ENCODE measurements at regions not wholly inside any gene's neighbourhood (a gene's known extent, or its start where the extent isn't known, plus 50 kb on each side); places are given as distances from the start of the nearest gene placed in this dataset.
A peak's percentile ranks its signal among the peaks of the same experiment; 100 is the strongest.

- no peak overlapping the region for H3K27ac ChIP-seq (ENCODE audit: low read depth, low read length)
- no peak overlapping the region for H4K5ac ChIP-seq (ENCODE audit: low read length)
- no peak overlapping the region for H3K9ac ChIP-seq (ENCODE audit: low read length)
- no peak overlapping the region for H3K4me3 ChIP-seq (ENCODE audit: low read length)
- H3K79me2 ChIP-seq (ENCODE audit: control insufficient read depth, insufficient read depth, low read length), result no peaks in the 10 kb centered on the region
- no peak for DNase-seq
- H3K36me3 ChIP-seq (ENCODE audit: control insufficient read depth, insufficient read depth, low read length), result no peaks in the 10 kb centered on the region
- H3K4me1 ChIP-seq (ENCODE audit: control insufficient read depth, low read depth, low read length), result no peaks in the 10 kb centered on the region
- H3K56ac ChIP-seq (ENCODE audit: low read length), result no peak overlapping the region
- no peak overlapping the region for H2BK120ac ChIP-seq (ENCODE audit: low read depth, low read length)
- H3K18ac ChIP-seq (ENCODE audit: low read length), result no peak overlapping the region
- WGBS (ENCODE audit: extremely low coverage, insufficient coverage, low lambda C conversion rate), result no CpG with 5 or more reads among the region's 7 CpGs
- no peak overlapping the region for H4K8ac ChIP-seq (ENCODE audit: low read depth, low read length)
- H3K23ac ChIP-seq (ENCODE audit: low read length), result no peak overlapping the region
- H3K4me2 ChIP-seq (ENCODE audit: low read length), result no peak overlapping the region
- no peak overlapping the region for H2BK5ac ChIP-seq (ENCODE audit: low read length)
- H3K4ac ChIP-seq (ENCODE audit: low read depth, low read length), result no peak overlapping the region
- no peaks in the 10 kb centered on the region for H3K27me3 ChIP-seq (ENCODE audit: insufficient read depth, low read length, poor library complexity)
- H3K79me1 ChIP-seq (ENCODE audit: low read length), result no peaks in the 10 kb centered on the region
- H2AK5ac ChIP-seq (ENCODE audit: low read length), result no peak overlapping the region
- no peak overlapping the region for H2BK15ac ChIP-seq (replicated peaks; ENCODE audit: low read depth)
Observed at GRCh38 chr2:236797411-236797810, 227.8 kb downstream of the ACKR3 start.

- Histone ChIP-seq H3K27me3 (ENCODE audit: insufficient read depth, low read length, poor library complexity) (no peaks in the 10 kb centered on the region), H2BK5ac (ENCODE audit: low read length) (no peak overlapping the region), H3K18ac (ENCODE audit: low read length) (no peak overlapping the region), H3K79me2 (ENCODE audit: control insufficient read depth, insufficient read depth, low read length) (no peaks in the 10 kb centered on the region), H3K27ac (ENCODE audit: low read depth, low read length) (no peak overlapping the region), H3K4me3 (ENCODE audit: low read length) (no peak overlapping the region), H3K23ac (ENCODE audit: low read length) (no peak overlapping the region), H3K9ac (ENCODE audit: low read length) (no peak overlapping the region), H3K36me3 (ENCODE audit: control insufficient read depth, insufficient read depth, low read length) (no peaks in the 10 kb centered on the region), H3K4me2 (ENCODE audit: low read length) (no peak overlapping the region), H3K4me1 (ENCODE audit: control insufficient read depth, low read depth, low read length) (no peaks in the 10 kb centered on the region), H3K4ac (ENCODE audit: low read depth, low read length) (no peak overlapping the region), H3K56ac (ENCODE audit: low read length) (no peak overlapping the region), H2BK15ac (replicated peaks; ENCODE audit: low read depth) (no peak overlapping the region), H3K79me1 (ENCODE audit: low read length) (no peaks in the 10 kb centered on the region), H2BK120ac (ENCODE audit: low read depth, low read length) (no peak overlapping the region), H2AK5ac (ENCODE audit: low read length) (no peak overlapping the region), H4K8ac (ENCODE audit: low read depth, low read length) (no peak overlapping the region), H4K5ac (ENCODE audit: low read length) (no peak overlapping the region)
- no CpG with 5 or more reads among the region's 3 CpGs for WGBS (ENCODE audit: extremely low coverage, insufficient coverage, low lambda C conversion rate)
- no peak for DNase-seq
Observed at GRCh38 chr2:236798491-236798890, 228.9 kb downstream of the ACKR3 start.

GRCh38 chr2:236799391-236800026 lies 229.9 kb downstream of the ACKR3 start:
- H4K8ac ChIP-seq (ENCODE audit: low read depth, low read length), result no peak overlapping the region
- H3K4ac ChIP-seq (ENCODE audit: low read depth, low read length), result no peak overlapping the region
- no peak overlapping the region for H2AK5ac ChIP-seq (ENCODE audit: low read length)
- no peaks in the 10 kb centered on the region for H3K36me3 ChIP-seq (ENCODE audit: control insufficient read depth, insufficient read depth, low read length)
- H4K5ac ChIP-seq (ENCODE audit: low read length), result no peak overlapping the region
- no peak overlapping the region for H2BK120ac ChIP-seq (ENCODE audit: low read depth, low read length)
- no peaks in the 10 kb centered on the region for H3K4me1 ChIP-seq (ENCODE audit: control insufficient read depth, low read depth, low read length)
- H3K27ac ChIP-seq (ENCODE audit: low read depth, low read length), result no peak overlapping the region
- H3K9ac ChIP-seq (ENCODE audit: low read length), result no peak overlapping the region
- no peak overlapping the region for H3K56ac ChIP-seq (ENCODE audit: low read length)
- no peak overlapping the region for H3K23ac ChIP-seq (ENCODE audit: low read length)
- H3K18ac ChIP-seq (ENCODE audit: low read length), result no peak overlapping the region
- H2BK15ac ChIP-seq (replicated peaks; ENCODE audit: low read depth), result no peak overlapping the region
- H3K79me1 ChIP-seq (ENCODE audit: low read length), result no peaks in the 10 kb centered on the region
- H3K4me3 ChIP-seq (ENCODE audit: low read length), result no peak overlapping the region
- WGBS (ENCODE audit: extremely low coverage, insufficient coverage, low lambda C conversion rate), result no CpG with 5 or more reads among the region's 7 CpGs
- no peak overlapping the region for H3K4me2 ChIP-seq (ENCODE audit: low read length)
- H3K27me3 ChIP-seq (ENCODE audit: insufficient read depth, low read length, poor library complexity), result no peaks in the 10 kb centered on the region
- no peak for DNase-seq
- no peaks in the 10 kb centered on the region for H3K79me2 ChIP-seq (ENCODE audit: control insufficient read depth, insufficient read depth, low read length)
- H2BK5ac ChIP-seq (ENCODE audit: low read length), result no peak overlapping the region

- no peaks in the 10 kb centered on the region for H3K79me2 ChIP-seq (ENCODE audit: control insufficient read depth, insufficient read depth, low read length)
- no peak overlapping the region for H2BK5ac ChIP-seq (ENCODE audit: low read length)
- H3K18ac ChIP-seq (ENCODE audit: low read length), result no peak overlapping the region
- H3K4ac ChIP-seq (ENCODE audit: low read depth, low read length), result no peak overlapping the region
- no peak overlapping the region for H3K4me2 ChIP-seq (ENCODE audit: low read length)
- H3K23ac ChIP-seq (ENCODE audit: low read length), result no peak overlapping the region
- H3K27me3 ChIP-seq (ENCODE audit: insufficient read depth, low read length, poor library complexity), result no peaks in the 10 kb centered on the region
- no peak overlapping the region for H3K4me3 ChIP-seq (ENCODE audit: low read length)
- H3K56ac ChIP-seq (ENCODE audit: low read length), result no peak overlapping the region
- DNase-seq, result no peak
- no peak overlapping the region for H4K8ac ChIP-seq (ENCODE audit: low read depth, low read length)
- H3K79me1 ChIP-seq (ENCODE audit: low read length), result no peaks in the 10 kb centered on the region
- WGBS (ENCODE audit: extremely low coverage, insufficient coverage, low lambda C conversion rate), result no CpG with 5 or more reads among the region's 6 CpGs
- H3K36me3 ChIP-seq (ENCODE audit: control insufficient read depth, insufficient read depth, low read length), result no peaks in the 10 kb centered on the region
- H2BK120ac ChIP-seq (ENCODE audit: low read depth, low read length), result no peak overlapping the region
- no peak overlapping the region for H2BK15ac ChIP-seq (replicated peaks; ENCODE audit: low read depth)
- no peaks in the 10 kb centered on the region for H3K4me1 ChIP-seq (ENCODE audit: control insufficient read depth, low read depth, low read length)
- no peak overlapping the region for H3K27ac ChIP-seq (ENCODE audit: low read depth, low read length)
- no peak overlapping the region for H4K5ac ChIP-seq (ENCODE audit: low read length)
- no peak overlapping the region for H3K9ac ChIP-seq (ENCODE audit: low read length)
- H2AK5ac ChIP-seq (ENCODE audit: low read length), result no peak overlapping the region
Observed at GRCh38 chr2:236802862-236803261, 233.2 kb downstream of the ACKR3 start.

- no peak overlapping the region for H3K27ac ChIP-seq (ENCODE audit: low read depth, low read length)
- no CpG with 5 or more reads among the region's 20 CpGs for WGBS (ENCODE audit: extremely low coverage, insufficient coverage, low lambda C conversion rate)
- no peak overlapping the region for H3K9ac ChIP-seq (ENCODE audit: low read length)
- H3K56ac ChIP-seq (ENCODE audit: low read length), result peak overlapping the region; percentile 44
- H3K18ac ChIP-seq (ENCODE audit: low read length), result no peak overlapping the region
- H3K23ac ChIP-seq (ENCODE audit: low read length), result no peak overlapping the region
- H3K79me1 ChIP-seq (ENCODE audit: low read length), result no peaks in the 10 kb centered on the region
- H2AK5ac ChIP-seq (ENCODE audit: low read length), result no peak overlapping the region
- no peaks in the 10 kb centered on the region for H3K27me3 ChIP-seq (ENCODE audit: insufficient read depth, low read length, poor library complexity)
- no peak for DNase-seq
- H3K4ac ChIP-seq (ENCODE audit: low read depth, low read length), result no peak overlapping the region
- H3K79me2 ChIP-seq (ENCODE audit: control insufficient read depth, insufficient read depth, low read length), result no peaks in the 10 kb centered on the region
- H3K4me2 ChIP-seq (ENCODE audit: low read length), result no peak overlapping the region
- H2BK120ac ChIP-seq (ENCODE audit: low read depth, low read length), result no peak overlapping the region
- H3K36me3 ChIP-seq (ENCODE audit: control insufficient read depth, insufficient read depth, low read length), result no peaks in the 10 kb centered on the region
- no peak overlapping the region for H4K8ac ChIP-seq (ENCODE audit: low read depth, low read length)
- H3K4me3 ChIP-seq (ENCODE audit: low read length), result no peak overlapping the region
- no peak overlapping the region for H2BK15ac ChIP-seq (replicated peaks; ENCODE audit: low read depth)
- H4K5ac ChIP-seq (ENCODE audit: low read length), result no peak overlapping the region
- H3K4me1 ChIP-seq (ENCODE audit: control insufficient read depth, low read depth, low read length), result no peaks in the 10 kb centered on the region
- H2BK5ac ChIP-seq (ENCODE audit: low read length), result no peak overlapping the region
Observed at GRCh38 chr2:236803621-236804020, 234.0 kb downstream of the ACKR3 start.

Measured in mesendoderm (in vitro differentiated cells).